ENCODE measurements at regions not wholly inside any gene's neighbourhood (a gene's known extent, or its start where the extent isn't known, plus 50 kb on each side); places are given as distances from the start of the nearest gene placed in this dataset.

DNA sequence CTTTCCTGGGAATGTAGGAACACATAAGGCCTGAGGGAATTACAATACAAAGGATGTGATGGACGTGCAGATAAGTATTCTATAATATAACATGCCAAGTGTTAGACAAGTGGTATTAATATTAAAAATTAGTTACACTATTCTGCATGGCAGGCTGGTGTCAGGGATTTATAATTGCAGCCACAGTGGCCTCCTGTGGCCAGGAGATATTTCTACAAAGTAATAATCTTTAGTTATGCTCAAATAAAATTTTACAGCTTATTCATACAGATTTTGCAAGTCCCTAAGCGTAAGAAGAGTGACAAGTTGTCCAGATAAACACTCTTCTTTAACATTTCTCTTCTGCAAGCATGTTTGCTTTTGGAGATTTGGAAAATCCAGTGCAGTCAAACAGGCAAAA, 90.4 kb upstream of the CBLN2 start:
- no peak overlapping the region for H3K23ac ChIP-seq (ENCODE audit: insufficient read length)
- no peak overlapping the region for H3K4me3 ChIP-seq (ENCODE audit: extremely low read depth in 1 of 4, insufficient read depth in 2 of 4, low read depth in 3 of 4, low read length in 4 of 4)
- H3K36me3 ChIP-seq (ENCODE audit: control insufficient read depth in 2 of 4, insufficient read depth in 4 of 4, low read length in 3 of 4), result no peaks in the 10 kb centered on the region
- no peak overlapping the region for H3K27ac ChIP-seq (ENCODE audit: low read depth, low read length)
- H3K9ac ChIP-seq (replicated peaks in 1 of 4; ENCODE audit: extremely low read depth in 1 of 4, low read depth in 3 of 4, low read length in 3 of 4), result no peak overlapping the region
- H2AFZ ChIP-seq (ENCODE audit: low read length), result no peak overlapping the region
- no peak overlapping the region for H4K8ac ChIP-seq (ENCODE audit: extremely low read depth, insufficient read depth, low read length)
- no peak overlapping the region for H3K4ac ChIP-seq (replicated peaks; ENCODE audit: insufficient read length, low read depth, low read length)
- no peaks in the 10 kb centered on the region for H3K27me3 ChIP-seq (replicated peaks in 1 of 4; ENCODE audit: control insufficient read depth in 3 of 4, extremely low read depth in 1 of 4, insufficient read depth in 3 of 4, low read length in 3 of 4)
- TF ChIP-seq, protein P1, sequence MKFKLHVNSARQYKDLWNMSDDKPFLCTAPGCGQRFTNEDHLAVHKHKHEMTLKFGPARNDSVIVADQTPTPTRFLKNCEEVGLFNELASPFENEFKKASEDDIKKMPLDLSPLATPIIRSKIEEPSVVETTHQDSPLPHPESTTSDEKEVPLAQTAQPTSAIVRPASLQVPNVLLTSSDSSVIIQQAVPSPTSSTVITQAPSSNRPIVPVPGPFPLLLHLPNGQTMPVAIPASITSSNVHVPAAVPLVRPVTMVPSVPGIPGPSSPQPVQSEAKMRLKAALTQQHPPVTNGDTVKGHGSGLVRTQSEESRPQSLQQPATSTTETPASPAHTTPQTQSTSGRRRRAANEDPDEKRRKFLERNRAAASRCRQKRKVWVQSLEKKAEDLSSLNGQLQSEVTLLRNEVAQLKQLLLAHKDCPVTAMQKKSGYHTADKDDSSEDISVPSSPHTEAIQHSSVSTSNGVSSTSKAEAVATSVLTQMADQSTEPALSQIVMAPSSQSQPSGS (IDR thresholded peaks at IDR 0.05; ENCODE audit: low read length), result no peak
- no peak for TF ChIP-seq BCL11A (IDR thresholded peaks at IDR 0.05; ENCODE audit: low read depth in 2 of 2, low read length in 2 of 2)
- H3K79me2 ChIP-seq (ENCODE audit: control insufficient read depth in 1 of 2, insufficient read depth in 2 of 2, low read length in 2 of 2), result no peaks in the 10 kb centered on the region
- H3K9me3 ChIP-seq (ENCODE audit: insufficient read depth in 2 of 2, low read depth in 1 of 2, low read length in 1 of 2), result peaks cover 30 to 50% of the 10 kb centered on the region in 2 experiments; a peak in 3 of 4 replicates
- H2AK5ac ChIP-seq (ENCODE audit: low read depth, low read length), result no peak overlapping the region
- H2BK120ac ChIP-seq (replicated peaks; ENCODE audit: low read depth, low read length), result no peak overlapping the region
- no peak overlapping the region for H3K56ac ChIP-seq (replicated peaks; ENCODE audit: insufficient read length, low read depth, low read length)
- no peak overlapping the region for H2BK20ac ChIP-seq (ENCODE audit: low read length)
- POLR2A ChIA-PET (ENCODE audit: partially characterized antibody), result no interaction called here
- FAIRE-seq (no peak), DNase-seq (ENCODE audit: low read depth in 1 of 2, low spot score in 2 of 2) (no peak)
- H4K91ac ChIP-seq (replicated peaks; ENCODE audit: insufficient read length, low read length), result no peak overlapping the region
- no peaks in the 10 kb centered on the region for H3K4me1 ChIP-seq (replicated peaks in 1 of 4; ENCODE audit: control insufficient read depth in 3 of 4, insufficient read depth in 4 of 4, low read length in 3 of 4)
- H3K18ac ChIP-seq (ENCODE audit: extremely low read depth, low read length), result no peak overlapping the region
- no peak overlapping the region for H3K4me2 ChIP-seq (ENCODE audit: insufficient read depth in 1 of 2, low read depth in 2 of 2, low read length in 2 of 2)
- H3K79me1 ChIP-seq (ENCODE audit: low read depth, low read length), result no peaks in the 10 kb centered on the region
- no peak overlapping the region for H3K14ac ChIP-seq (ENCODE audit: insufficient read length)
- no peaks in the 10 kb centered on the region for H4K20me1 ChIP-seq (replicated peaks in 1 of 2; ENCODE audit: control insufficient read depth in 1 of 2, insufficient read depth in 2 of 2, low read length in 2 of 2)
- H4K5ac ChIP-seq (ENCODE audit: insufficient read length, low read depth, low read length), result no peak overlapping the region
- CTCF ChIA-PET (ENCODE audit: partially characterized antibody), result no interaction called here
- no peak overlapping the region for H2BK12ac ChIP-seq (ENCODE audit: low read depth, low read length)
- no peak overlapping the region for H2BK15ac ChIP-seq (ENCODE audit: low read length)
- 78% methylated on average over 2 of the region's 2 CpGs; no CpG with 5 or more reads in 1 of the 2 experiments for whole genome bisulfite sequencing, 2 experiments (ENCODE audit: extremely low coverage in 1 of 2, insufficient coverage in 1 of 2, insufficient read length in 1 of 2, insufficient replicate concordance in 2 of 2, low coverage in 1 of 2, low lambda C conversion rate in 2 of 2, missing lambda C conversion rate in 1 of 2)
- H3K23me2 ChIP-seq (ENCODE audit: low read depth, low read length), result no peaks in the 10 kb centered on the region
- H2BK5ac ChIP-seq (ENCODE audit: low read depth, low read length), result no peak overlapping the region
